DND-41 (cell line): ENCODE measurements at regions not wholly inside any gene's neighbourhood (a gene's known extent, or its start where the extent isn't known, plus 50 kb on each side); places are given as distances from the start of the nearest gene placed in this dataset.
A peak's percentile ranks its signal among the peaks of the same experiment; 100 is the strongest.

ENCODE experiments used
- ATAC-seq: fragments of 200-7000 bp; cut with Tn5 transposase; 3 replicates; pipeline ENCODE4 v1.9.1; 2021; ENCODE audit warnings: low read depth; ENCODE audit not compliant: insufficient read depth
- DNase-seq: peaks from one replicate; pipeline ENCODE4 v3.0.0-alpha.2; 2020
- H2AFZ ChIP-seq: 2 replicates; pipeline ENCODE4 v1.6.0; 2012; ENCODE audit warnings: low read depth, low read length
- H3K27ac ChIP-seq: 2 replicates; pipeline ENCODE4 v1.5.1; 2012; ENCODE audit warnings: low read length, inconsistent platforms
- H3K27me3 ChIP-seq: fragments of 200-600 bp; sonication (generic); 2 replicates; pipeline ENCODE4 v1.6.0; 2012; ENCODE audit warnings: low read length, mild to moderate bottlenecking, inconsistent platforms; ENCODE audit not compliant: insufficient read depth, poor library complexity
- H3K36me3 ChIP-seq: 2 replicates; pipeline ENCODE4 v1.5.1; 2012; ENCODE audit warnings: low read length, inconsistent platforms; ENCODE audit not compliant: insufficient read depth
- H3K4me1 ChIP-seq: 2 replicates; pipeline ENCODE4 v1.5.1; 2012; ENCODE audit warnings: mild to moderate bottlenecking, low read length; ENCODE audit not compliant: insufficient read depth
- H3K4me2 ChIP-seq: 2 replicates; pipeline ENCODE4 v1.6.0; 2012; ENCODE audit warnings: mild to moderate bottlenecking, moderate library complexity, low read length, inconsistent platforms; ENCODE audit not compliant: insufficient read depth
- H3K4me3 ChIP-seq, 2 experiments: fragments of 200-600 bp in 1 of 2; shearing (Covaris generic) in 1 of 2; 2 replicates each; pipeline ENCODE4 v1.5.1; 2012 to 2016; ENCODE audit warnings: inconsistent platforms in 2 of 2, low read length in 2 of 2, mild to moderate bottlenecking in 2 of 2, low read depth in 1 of 2, moderate library complexity in 1 of 2
- H3K79me2 ChIP-seq: 2 replicates; pipeline ENCODE4 v1.6.0; 2012; ENCODE audit warnings: low read length, inconsistent platforms; ENCODE audit not compliant: insufficient read depth
- H3K9ac ChIP-seq: 2 replicates; pipeline ENCODE4 v1.6.0; 2012; ENCODE audit warnings: low read depth, mild to moderate bottlenecking, inconsistent platforms, low read length, moderate library complexity
- H3K9me3 ChIP-seq: 2 replicates; pipeline ENCODE4 v1.5.1; 2012; ENCODE audit warnings: low read length, moderate library complexity, mild to moderate bottlenecking, inconsistent platforms; ENCODE audit not compliant: insufficient read depth, severe bottlenecking
- H4K20me1 ChIP-seq: 2 replicates; pipeline ENCODE4 v1.6.0; 2012; ENCODE audit warnings: low read length; ENCODE audit not compliant: insufficient read depth
- CTCF ChIP-seq: IDR thresholded peaks from 2 replicates; pipeline ENCODE4 v1.5.1; 2012; ENCODE audit warnings: borderline replicate concordance, low read length, moderate library complexity, mild to moderate bottlenecking; ENCODE audit not compliant: poor library complexity, severe bottlenecking; ENCODE audit errors: extremely low read depth
- EZH2 ChIP-seq: IDR thresholded peaks from 3 replicates; pipeline ENCODE4 v1.6.1; 2012; ENCODE audit warnings: borderline replicate concordance, low read depth, mild to moderate bottlenecking, moderate library complexity, low read length, inconsistent platforms; ENCODE audit not compliant: severe bottlenecking

- peaks cover 4% of the 10 kb centered on the region for H4K20me1 ChIP-seq
- no peak for ATAC-seq
- H3K27ac ChIP-seq: no peak overlapping the region
- H3K79me2 ChIP-seq: no peaks in the 10 kb centered on the region
- no peaks in the 10 kb centered on the region for H3K4me1 ChIP-seq
- no peak overlapping the region for H3K4me3 ChIP-seq
- DNase-seq: no peak
- no peaks in the 10 kb centered on the region for H3K9me3 ChIP-seq
- peaks cover 20% of the 10 kb centered on the region for H3K27me3 ChIP-seq
- no peaks in the 10 kb centered on the region for H3K36me3 ChIP-seq
- no peak overlapping the region for H3K4me2 ChIP-seq
- H3K9ac ChIP-seq: no peak overlapping the region
- TF ChIP-seq EZH2 (no peak), CTCF (no peak)
- H2AFZ ChIP-seq: no peak overlapping the region
These were observed 172.6 kb upstream of the UMPS start for GRCh38 chr3:124557433-124558232.

DNA sequence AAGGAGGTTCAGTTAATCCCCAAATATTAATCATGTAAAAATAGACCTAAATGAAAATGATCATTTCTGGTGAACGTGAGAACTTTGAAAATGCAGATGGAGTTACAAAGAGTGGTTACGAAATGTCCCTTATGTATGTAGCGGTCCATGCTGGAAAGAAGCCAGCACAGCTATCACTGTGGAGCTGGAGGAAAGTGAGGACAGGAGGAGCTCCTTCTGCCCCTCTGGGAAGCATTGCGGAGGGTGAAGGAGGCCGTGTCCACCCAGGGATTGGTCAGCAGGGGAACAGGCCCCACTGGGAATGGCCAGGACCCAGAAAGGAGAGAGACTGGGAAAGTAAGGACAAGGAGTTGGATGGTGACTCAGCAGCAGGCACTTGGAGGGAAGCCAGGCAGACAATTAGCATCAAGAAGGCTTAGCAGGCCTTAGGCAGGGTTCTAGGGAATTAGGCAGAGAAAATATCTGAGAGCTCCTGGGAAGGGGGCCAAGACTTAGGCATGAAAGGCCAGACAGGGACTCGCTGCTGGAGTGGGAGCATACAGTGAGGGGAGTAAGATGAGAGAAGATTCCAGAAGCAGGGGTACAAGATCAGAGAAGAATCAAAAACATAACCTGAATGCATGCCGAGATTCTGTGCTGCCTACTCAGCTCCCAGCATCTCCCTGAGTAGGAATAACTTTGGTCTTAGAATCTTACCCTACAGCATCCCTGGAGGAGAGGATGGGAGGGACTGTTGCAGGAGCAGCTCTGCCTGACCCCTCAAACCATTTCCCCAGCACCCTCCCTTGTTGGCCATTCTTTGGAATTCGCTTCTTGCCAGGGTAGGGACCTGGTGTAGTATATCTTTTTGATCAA, 171.0 kb upstream of the UMPS start:
- no peak overlapping the region for H3K4me2 ChIP-seq
- H3K4me3 ChIP-seq: no peak overlapping the region
- H4K20me1 ChIP-seq: no peaks in the 10 kb centered on the region; the same call in none of the 2 replicates
- H3K27ac ChIP-seq: no peak overlapping the region
- H3K9me3 ChIP-seq: no peaks in the 10 kb centered on the region
- no peaks in the 10 kb centered on the region for H3K4me1 ChIP-seq
- H3K9ac ChIP-seq: no peak overlapping the region
- TF ChIP-seq CTCF (no peak), EZH2 (no peak)
- no peaks in the 10 kb centered on the region for H3K36me3 ChIP-seq
- no peak overlapping the region for H2AFZ ChIP-seq
- ATAC-seq: 0 out of 3 replicates have a peak, but pooled peaks have one; percentile 19
- no peaks in the 10 kb centered on the region for H3K79me2 ChIP-seq
- peaks cover 21% of the 10 kb centered on the region for H3K27me3 ChIP-seq
- DNase-seq: no peak

- Histone ChIP-seq H3K4me2 (no peak overlapping the region), H3K27ac (no peak overlapping the region), H4K20me1 (no peaks in the 10 kb centered on the region; the same call in none of the 2 replicates), H3K79me2 (no peaks in the 10 kb centered on the region), H3K9ac (no peak overlapping the region), H3K4me1 (no peaks in the 10 kb centered on the region), H3K36me3 (no peaks in the 10 kb centered on the region), H3K4me3 (no peak overlapping the region), H2AFZ (no peak overlapping the region), H3K27me3 (peaks cover 21% of the 10 kb centered on the region), H3K9me3 (no peaks in the 10 kb centered on the region)
- DNase-seq (peak; percentile 63), ATAC-seq (peak; percentile 83)
- no peak for TF ChIP-seq EZH2
- TF ChIP-seq CTCF: peak; percentile 86
These were observed 170.2 kb upstream of the UMPS start for GRCh38 chr3:124559846-124560574.
